DOHH2 (cell line): ENCODE measurements at regions not wholly inside any gene's neighbourhood (a gene's known extent, or its start where the extent isn't known, plus 50 kb on each side); places are given as distances from the start of the nearest gene placed in this dataset.

Source experiments
- H3F3A ChIP-seq: fragments of 200-600 bp; sonication (generic), shearing (Covaris generic); 2 replicates; pipeline ENCODE4 v1.6.0; 2016; ENCODE audit warnings: antibody characterized with exemption, mild to moderate bottlenecking; ENCODE audit not compliant: control insufficient read depth, insufficient read depth
- H3K27ac ChIP-seq: fragments of 200-600 bp; sonication (generic); 2 replicates; pipeline ENCODE4 v1.5.1; 2014; ENCODE audit warnings: low read depth, mild to moderate bottlenecking, low read length, moderate library complexity
- H3K27me3 ChIP-seq: fragments of 200-600 bp; sonication (generic); 2 replicates; pipeline ENCODE4 v1.6.1; 2014; ENCODE audit warnings: mild to moderate bottlenecking, low read length, mixed read lengths; ENCODE audit not compliant: control insufficient read depth
- H3K36me3 ChIP-seq: fragments of 200-600 bp; sonication (generic); 2 replicates; pipeline ENCODE4 v1.6.1; 2014; ENCODE audit warnings: mild to moderate bottlenecking, low read length, moderate library complexity, mixed read lengths; ENCODE audit not compliant: control insufficient read depth
- H3K4me1 ChIP-seq: fragments of 200-600 bp; sonication (generic); 2 replicates; pipeline ENCODE4 v1.6.1; 2014; ENCODE audit warnings: mild to moderate bottlenecking, low read length, mixed read lengths; ENCODE audit not compliant: control insufficient read depth
- H3K4me2 ChIP-seq: fragments of 200-600 bp; sonication (generic); 2 replicates; pipeline ENCODE4 v1.6.0; 2014; ENCODE audit warnings: mild to moderate bottlenecking, low read length, moderate library complexity
- H3K4me3 ChIP-seq: fragments of 200-600 bp; sonication (generic); 2 replicates; pipeline ENCODE4 v1.5.1; 2014; ENCODE audit warnings: mild to moderate bottlenecking, low read length, mixed read lengths
- H3K79me2 ChIP-seq: fragments of 200-600 bp; sonication (generic); 2 replicates; pipeline ENCODE4 v1.6.1; 2014; ENCODE audit warnings: mild to moderate bottlenecking, low read length, mixed read lengths; ENCODE audit not compliant: control insufficient read depth
- H3K9me2 ChIP-seq: fragments of 200-600 bp; sonication (generic); replicated peaks from 2 replicates; pipeline ENCODE4 v1.6.1; 2014; ENCODE audit warnings: mild to moderate bottlenecking, low read length, mixed read lengths; ENCODE audit not compliant: control insufficient read depth
- H3K9me3 ChIP-seq: fragments of 200-600 bp; sonication (generic); 2 replicates; pipeline ENCODE4 v1.6.1; 2014; ENCODE audit warnings: antibody characterized with exemption, low read length, mixed read lengths; ENCODE audit not compliant: control insufficient read depth, insufficient read depth
- H4K20me1 ChIP-seq: fragments of 200-600 bp; sonication (generic); 2 replicates; pipeline ENCODE4 v1.6.0; 2014; ENCODE audit warnings: low read depth, mild to moderate bottlenecking, antibody characterized with exemption, low read length, moderate library complexity; ENCODE audit not compliant: control insufficient read depth, insufficient read depth
- EZH2phosphoT487 ChIP-seq: fragments of 200-600 bp; sonication (generic); IDR thresholded peaks from 2 replicates; pipeline ENCODE4 v1.6.1; 2017; ENCODE audit warnings: borderline replicate concordance, mild to moderate bottlenecking, antibody characterized with exemption, low read length, moderate library complexity, mixed read lengths
- TF ChIP-seq, protein P1 (sequence below): fragments of 200-600 bp; sonication (generic); IDR thresholded peaks from one replicate; pipeline ENCODE4 v1.5.1; 2014; ENCODE audit warnings: antibody characterized with exemption, mild to moderate bottlenecking, low read depth, low read length; ENCODE audit not compliant: poor library complexity, severe bottlenecking

GRCh38 chr7:26036092-26036491, 115.9 kb upstream of the NFE2L3 start:
- no peak overlapping the region for H3K27ac ChIP-seq
- H3F3A ChIP-seq, result no peaks in the 10 kb centered on the region
- H4K20me1 ChIP-seq, result no peaks in the 10 kb centered on the region
- H3K27me3 ChIP-seq, result peaks cover 50% of the 10 kb centered on the region
- no peak overlapping the region for H3K4me2 ChIP-seq
- H3K79me2 ChIP-seq, result no peaks in the 10 kb centered on the region
- H3K9me2 ChIP-seq, result no peaks in the 10 kb centered on the region
- no peaks in the 10 kb centered on the region for H3K9me3 ChIP-seq
- no peak overlapping the region for H3K4me3 ChIP-seq
- H3K36me3 ChIP-seq, result no peaks in the 10 kb centered on the region
- no peaks in the 10 kb centered on the region for H3K4me1 ChIP-seq
- TF ChIP-seq, protein P1, sequence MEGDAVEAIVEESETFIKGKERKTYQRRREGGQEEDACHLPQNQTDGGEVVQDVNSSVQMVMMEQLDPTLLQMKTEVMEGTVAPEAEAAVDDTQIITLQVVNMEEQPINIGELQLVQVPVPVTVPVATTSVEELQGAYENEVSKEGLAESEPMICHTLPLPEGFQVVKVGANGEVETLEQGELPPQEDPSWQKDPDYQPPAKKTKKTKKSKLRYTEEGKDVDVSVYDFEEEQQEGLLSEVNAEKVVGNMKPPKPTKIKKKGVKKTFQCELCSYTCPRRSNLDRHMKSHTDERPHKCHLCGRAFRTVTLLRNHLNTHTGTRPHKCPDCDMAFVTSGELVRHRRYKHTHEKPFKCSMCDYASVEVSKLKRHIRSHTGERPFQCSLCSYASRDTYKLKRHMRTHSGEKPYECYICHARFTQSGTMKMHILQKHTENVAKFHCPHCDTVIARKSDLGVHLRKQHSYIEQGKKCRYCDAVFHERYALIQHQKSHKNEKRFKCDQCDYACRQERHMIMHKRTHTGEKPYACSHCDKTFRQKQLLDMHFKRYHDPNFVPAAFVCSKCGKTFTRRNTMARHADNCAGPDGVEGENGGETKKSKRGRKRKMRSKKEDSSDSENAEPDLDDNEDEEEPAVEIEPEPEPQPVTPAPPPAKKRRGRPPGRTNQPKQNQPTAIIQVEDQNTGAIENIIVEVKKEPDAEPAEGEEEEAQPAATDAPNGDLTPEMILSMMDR, result no peak
- no peak for TF ChIP-seq EZH2phosphoT487

DNA sequence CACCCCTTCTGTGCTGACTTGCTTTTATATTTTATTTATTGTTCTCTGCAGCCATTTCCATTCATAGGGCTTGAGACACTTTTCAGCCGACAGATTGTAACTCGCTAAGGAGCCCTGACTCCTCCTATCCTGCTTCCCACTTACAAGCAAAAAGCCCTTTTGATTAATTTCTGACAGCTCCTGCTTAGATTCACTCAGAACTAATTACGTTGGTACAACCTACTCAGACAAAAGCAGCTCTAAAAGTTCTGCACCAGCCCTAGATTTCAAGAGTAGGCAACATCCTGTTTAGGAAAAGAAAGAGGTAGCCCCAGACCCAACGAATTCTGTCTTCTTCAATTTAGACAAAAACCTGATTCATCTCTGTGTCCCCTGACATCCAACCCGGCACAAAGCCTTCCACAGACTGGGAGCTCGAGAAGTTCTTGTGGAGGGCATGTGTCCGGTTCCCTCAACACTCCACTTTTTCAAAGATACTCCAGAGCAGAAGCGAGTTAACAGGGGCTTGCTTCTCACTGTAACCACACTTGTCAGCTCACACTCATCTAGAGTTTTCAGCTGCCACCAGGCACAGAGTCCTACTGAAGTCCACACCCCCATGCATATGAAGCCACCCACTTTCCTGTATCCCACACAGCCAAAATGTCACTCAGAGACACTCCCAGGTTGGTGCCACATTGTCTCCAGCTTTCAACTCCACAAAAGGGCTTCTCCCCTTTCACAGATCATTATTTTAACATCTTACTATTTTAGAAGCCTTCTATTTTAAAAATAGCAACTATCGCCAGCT, 113.6 kb upstream of the NFE2L3 start:
- no peaks in the 10 kb centered on the region for H3K79me2 ChIP-seq

DNA sequence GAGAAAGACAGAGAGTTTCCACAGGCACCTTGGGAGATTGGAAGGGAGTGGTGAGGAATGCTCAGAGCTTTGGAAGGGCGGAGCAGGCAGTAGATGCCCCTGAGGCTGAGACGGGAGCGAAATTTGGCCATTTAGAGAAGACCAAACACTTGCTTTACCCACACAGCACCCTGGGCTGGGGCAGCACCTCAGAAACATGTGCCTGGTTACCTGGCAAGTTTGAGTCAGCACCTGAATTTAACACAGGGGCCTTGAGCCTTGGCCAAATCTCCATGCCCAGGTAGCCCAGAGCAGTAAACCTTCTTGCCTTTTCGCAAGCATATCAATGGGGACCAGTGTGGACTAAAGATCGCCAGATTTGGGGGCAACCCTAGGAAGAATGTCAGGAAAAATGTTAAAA, 111.9 kb upstream of the NFE2L3 start:
- Histone ChIP-seq H3K4me1 (no peaks in the 10 kb centered on the region), H3K4me2 (no peak overlapping the region), H3K79me2 (no peaks in the 10 kb centered on the region), H3K27me3 (peaks cover 43% of the 10 kb centered on the region), H3K9me3 (no peaks in the 10 kb centered on the region), H4K20me1 (no peaks in the 10 kb centered on the region), H3K27ac (no peak overlapping the region), H3K36me3 (no peaks in the 10 kb centered on the region), H3K9me2 (no peaks in the 10 kb centered on the region), H3K4me3 (no peak overlapping the region), H3F3A (no peaks in the 10 kb centered on the region)
- TF ChIP-seq, protein P1, result no peak
- no peak for TF ChIP-seq EZH2phosphoT487

More for the DNA sequence above, 113.6 kb upstream of the NFE2L3 start:
- Histone ChIP-seq H3K4me2 (no peak overlapping the region), H3F3A (no peaks in the 10 kb centered on the region), H3K9me3 (no peaks in the 10 kb centered on the region), H3K36me3 (no peaks in the 10 kb centered on the region), H3K4me3 (no peak overlapping the region), H3K27ac (no peak overlapping the region), H4K20me1 (no peaks in the 10 kb centered on the region), H3K4me1 (no peaks in the 10 kb centered on the region), H3K27me3 (peaks cover 41% of the 10 kb centered on the region), H3K9me2 (no peaks in the 10 kb centered on the region)
- TF ChIP-seq, protein P1, result no peak
- no peak for TF ChIP-seq EZH2phosphoT487
